HG02610 (cell line): ENCODE measurements at regions not wholly inside any gene's neighbourhood (a gene's known extent, or its start where the extent isn't known, plus 50 kb on each side); places are given as distances from the start of the nearest gene placed in this dataset.

Experiments
- ATAC-seq: cut with Tn5 transposase; IDR thresholded peaks from one replicate; pipeline ENCODE4 v1.9.1; 2021; ENCODE audit warnings: mild to moderate bottlenecking, moderate library complexity; ENCODE audit not compliant: unreplicated experiment

GRCh38 chr1:68551459-68551858 is 54.6 kb upstream of the DEPDC1 start:
- ATAC-seq: no peak

- ATAC-seq: no peak
Observed at GRCh38 chr1:68558321-68559026, 61.6 kb upstream of the DEPDC1 start.

DNA sequence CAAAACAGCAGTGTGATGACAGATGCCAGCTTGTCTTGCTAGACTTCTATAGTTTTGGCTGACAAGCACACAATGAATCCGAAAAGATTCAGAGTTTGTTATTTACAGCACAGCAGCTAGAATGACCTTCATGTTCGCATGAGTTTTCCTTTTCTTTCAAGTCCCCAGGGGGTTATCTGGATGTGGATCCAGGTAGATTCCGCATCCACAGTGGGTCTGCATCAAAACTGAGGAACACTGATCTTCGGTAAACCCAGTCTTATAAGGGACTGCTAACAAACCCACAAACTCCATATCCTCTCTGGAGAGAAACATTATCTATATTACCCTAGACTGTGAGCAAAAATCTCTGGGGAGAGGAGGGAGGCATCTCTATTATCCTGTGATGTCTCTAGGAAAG is 69.0 kb upstream of the DEPDC1 start:
- no peak for ATAC-seq

GRCh38 chr1:68570871-68571270 is 74.0 kb upstream of the DEPDC1 start:
- ATAC-seq: no peak

- ATAC-seq: no peak
Observed at GRCh38 chr1:68571454-68572235, 74.8 kb upstream of the DEPDC1 start.

DNA sequence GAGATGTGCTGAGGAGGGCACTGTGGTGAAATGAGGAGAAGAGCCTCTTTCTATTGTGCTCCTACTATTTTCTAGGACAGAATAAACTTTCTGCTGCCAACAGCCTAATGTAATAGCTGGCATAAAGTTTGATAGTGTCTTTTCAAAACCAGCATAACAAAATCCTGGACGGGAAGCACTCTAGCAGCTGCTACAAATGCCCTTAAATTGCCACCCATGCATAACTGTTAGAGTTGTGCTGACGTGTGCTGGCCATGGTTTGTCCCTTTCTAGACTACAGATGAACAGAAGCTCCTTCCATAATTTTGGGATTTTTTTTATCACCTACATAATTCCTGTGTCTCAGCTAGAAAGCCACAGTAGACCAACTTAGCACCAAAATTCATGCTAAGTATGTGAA is 88.5 kb upstream of the DEPDC1 start:
- no peak for ATAC-seq

DNA sequence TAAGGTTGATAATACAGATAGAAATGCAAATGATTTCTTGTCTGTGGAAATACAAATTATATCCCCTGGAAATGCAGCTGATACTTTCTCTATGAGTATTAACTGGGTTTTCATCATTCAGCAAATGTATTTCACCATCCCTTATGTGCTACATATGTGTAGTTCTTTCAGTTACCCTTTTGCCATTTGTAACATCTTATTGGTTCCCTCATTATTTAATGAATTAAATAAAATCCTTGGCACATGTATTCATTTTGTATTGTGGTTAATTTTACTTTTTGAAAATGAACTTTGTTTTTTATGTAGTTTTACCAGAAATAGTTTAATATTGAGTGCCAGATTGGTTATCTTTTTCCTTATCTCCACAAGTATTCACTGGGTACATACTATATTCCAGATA is 89.9 kb upstream of the DEPDC1 start:
- ATAC-seq: no peak

DNA sequence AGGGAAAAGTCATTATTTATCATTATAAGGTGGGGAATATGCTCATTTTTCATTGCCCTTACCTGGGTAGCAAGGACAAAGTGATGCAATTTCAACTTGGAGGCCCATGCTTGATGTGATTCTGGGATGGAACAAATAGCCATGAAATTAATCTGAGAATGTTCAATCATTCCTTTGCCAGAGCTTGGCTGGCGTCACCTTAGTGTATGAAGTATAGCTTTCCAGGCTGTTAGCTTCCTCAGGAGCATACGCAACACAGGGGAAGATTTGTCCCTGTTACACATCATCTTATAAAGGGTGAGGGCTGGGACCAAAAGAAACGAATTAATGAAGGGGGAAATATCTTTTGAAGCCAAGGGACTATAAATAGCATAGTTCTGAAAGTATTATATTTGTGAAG is 91.4 kb upstream of the DEPDC1 start:
- no peak for ATAC-seq

GRCh38 chr1:68590473-68590872 is 93.6 kb upstream of the DEPDC1 start:
- ATAC-seq: no peak

GRCh38 chr1:68594851-68595250 is 98.0 kb upstream of the DEPDC1 start:
- no peak for ATAC-seq

DNA sequence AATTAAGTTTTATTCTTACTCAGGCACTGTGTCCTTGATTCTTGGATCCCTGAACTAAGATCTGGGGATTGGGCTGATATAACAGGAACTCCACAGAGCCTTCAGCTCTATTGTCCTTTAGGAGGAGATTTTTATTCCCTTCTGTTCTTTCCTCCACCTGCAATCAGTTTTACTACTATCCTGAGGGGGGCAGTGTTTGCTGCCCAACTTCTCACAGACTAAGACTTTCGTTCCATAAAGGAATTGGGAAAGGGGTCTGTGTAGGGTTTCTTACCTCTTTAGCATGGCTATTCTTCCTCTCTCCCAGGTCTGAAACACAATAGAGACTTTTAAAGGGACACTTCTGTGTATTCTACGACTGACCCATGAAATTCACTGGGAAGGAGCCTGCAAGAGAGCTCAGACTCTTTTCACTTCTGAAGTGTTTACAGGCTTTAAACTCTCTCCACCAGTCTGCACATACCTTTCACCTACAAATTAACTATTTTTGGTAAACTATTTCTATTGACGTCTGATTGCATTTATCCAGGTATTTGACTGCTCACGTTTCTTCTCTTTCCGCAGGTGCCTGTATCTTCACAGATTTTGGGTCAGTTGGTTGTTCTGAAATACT is 103.3 kb upstream of the DEPDC1 start:
- ATAC-seq: no peak

GRCh38 chr1:68608289-68608688 is 111.4 kb upstream of the DEPDC1 start:
- no peak for ATAC-seq

DNA sequence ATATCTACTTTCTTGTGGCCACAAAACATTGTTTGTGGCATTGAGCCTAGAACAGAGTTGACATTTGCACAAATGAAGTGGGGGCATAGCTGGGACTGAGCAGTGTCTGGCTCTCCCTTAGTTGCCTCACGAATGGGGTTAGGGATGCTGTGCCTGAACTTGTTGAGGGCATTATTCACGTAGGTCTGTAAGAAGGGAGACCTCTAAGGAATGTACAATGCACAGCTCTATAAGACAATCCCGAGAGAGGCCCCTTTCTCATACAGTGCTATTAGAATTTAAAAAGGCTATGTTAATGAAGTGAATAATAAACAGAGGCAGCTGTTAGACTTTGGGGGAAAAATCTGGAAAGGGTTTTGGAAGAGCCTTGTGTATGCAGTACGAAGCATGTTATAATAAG is 118.4 kb upstream of the DEPDC1 start:
- ATAC-seq: no peak

DNA sequence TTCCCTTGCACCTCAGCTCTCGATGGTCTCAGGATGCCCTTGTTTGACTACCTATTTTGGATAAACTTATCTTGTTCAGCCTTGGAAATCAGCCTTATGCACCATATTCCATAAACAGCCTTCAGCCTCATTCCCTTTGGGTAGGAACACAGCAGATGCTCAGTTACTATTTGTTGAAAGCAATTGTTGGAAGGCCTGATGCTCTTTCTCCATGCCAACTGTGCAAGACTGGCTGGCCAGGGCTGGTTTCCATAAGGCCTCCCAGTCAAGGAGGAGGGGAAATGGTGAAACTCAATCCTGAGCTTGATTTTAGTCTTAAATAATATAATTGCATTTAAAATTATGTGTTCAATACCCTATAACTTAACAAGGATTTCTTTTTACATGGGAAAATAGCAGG is 121.1 kb upstream of the DEPDC1 start:
- no peak for ATAC-seq

DNA sequence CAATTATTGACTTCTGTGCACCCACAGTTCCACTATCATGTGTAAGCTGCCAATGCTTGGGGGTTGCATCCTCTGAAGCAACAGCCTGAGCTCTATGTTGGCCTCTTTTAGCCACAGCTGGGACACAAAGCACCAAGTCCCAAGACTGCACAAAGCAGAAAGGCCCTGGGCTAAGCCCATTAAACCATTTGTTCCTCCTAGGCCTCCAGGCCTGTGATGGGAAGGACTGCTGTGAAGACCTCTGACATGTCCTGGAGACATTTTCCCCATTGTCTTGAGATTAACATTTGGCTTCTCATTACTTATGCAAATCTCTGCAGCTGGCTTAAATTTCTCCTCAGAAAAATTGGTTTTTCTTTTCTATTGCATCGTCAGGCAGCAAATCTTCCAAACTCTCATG is 123.7 kb upstream of the DEPDC1 start:
- no peak for ATAC-seq

DNA sequence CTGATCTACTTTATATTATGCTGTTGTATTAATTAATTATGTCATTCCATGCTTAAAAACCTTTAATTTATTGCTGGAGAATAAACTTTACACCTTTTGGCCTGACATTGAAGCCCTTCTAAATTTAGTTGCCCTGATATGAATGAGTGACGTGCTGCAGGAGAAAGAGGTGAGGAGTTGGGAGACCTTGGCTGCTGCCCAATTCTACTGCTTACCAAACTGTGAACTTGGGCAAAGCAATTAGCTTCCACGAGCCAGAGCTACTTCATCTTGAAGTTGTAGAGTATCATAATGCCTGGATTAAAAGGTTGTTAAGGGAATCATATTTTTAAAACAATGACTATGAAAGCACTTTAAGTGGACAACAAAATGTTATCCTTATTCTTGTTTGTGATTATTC is 126.8 kb upstream of the DEPDC1 start:
- ATAC-seq: no peak

DNA sequence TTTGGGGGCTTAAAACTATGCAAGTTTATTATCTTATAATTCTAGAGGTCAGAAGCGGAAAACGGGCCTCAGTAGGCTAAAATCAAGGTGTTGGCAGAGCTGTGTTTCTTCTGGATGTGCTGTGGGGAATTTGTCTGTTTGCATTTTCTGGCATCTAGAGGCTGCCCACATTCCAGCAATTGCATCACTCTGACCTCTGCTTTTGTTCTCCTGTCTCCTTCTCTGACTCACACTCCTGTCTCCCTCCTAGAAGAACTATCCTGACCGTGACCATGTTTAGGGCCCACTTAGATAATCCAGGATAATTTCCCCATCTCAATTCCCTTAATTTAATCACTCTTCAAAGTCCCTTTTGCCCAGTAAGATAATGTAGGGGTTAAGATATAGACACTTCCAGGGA is 127.4 kb upstream of the DEPDC1 start:
- ATAC-seq: no peak

DNA sequence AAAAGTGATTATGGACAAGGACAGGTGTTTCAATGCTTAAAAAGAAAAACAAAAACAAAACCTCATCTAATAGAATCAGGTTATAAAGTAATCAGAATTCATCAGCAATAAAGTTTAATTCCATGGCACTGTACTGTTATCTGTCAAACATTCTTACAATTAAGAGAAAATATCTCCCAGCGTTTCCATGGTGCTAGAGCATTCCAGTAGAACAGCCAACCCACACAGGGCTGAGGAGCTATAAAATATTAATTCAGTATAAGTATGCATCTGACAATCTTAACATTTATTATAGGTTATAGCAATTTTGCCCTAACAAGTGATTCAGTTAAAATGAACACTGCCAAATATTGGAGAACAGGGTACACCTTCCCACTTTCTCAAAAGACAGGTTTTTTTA is 128.7 kb upstream of the DEPDC1 start:
- no peak for ATAC-seq

DNA sequence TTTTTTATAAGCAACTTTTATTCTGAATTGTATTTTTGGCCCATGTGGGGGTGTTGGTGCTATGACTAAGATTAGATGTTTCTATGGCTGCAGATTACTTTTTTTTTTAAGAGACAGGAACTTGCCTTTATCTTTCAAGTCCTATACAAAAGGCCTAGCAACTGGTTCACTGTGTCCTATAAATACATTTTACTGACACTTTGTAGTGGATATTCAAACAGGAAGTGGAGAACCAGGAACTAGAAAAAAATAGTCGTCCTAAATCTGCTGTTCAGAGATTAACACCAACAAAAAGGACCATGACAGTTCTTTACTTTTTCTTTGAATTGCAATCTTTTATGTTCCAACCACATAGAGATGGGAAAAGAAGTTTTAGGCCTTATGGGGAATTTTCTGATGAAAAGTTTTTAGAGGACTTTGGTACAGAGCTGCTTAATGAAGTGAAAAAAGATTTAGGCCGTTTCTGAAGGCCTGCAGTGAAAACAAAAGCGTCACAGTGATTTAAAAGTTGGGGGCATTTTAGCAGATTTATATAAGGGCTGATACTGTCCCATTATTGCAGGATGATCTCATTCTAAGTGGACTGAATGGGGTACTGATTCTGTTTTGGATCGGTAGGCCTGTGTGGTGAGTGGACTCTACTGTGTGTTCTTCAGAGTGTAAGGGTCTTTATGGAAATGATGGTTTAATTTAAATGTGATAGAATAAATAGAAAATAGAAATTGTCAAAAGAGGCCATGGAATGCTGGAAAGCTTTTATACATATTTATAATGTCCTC is 136.4 kb upstream of the DEPDC1 start:
- ATAC-seq: no peak

DNA sequence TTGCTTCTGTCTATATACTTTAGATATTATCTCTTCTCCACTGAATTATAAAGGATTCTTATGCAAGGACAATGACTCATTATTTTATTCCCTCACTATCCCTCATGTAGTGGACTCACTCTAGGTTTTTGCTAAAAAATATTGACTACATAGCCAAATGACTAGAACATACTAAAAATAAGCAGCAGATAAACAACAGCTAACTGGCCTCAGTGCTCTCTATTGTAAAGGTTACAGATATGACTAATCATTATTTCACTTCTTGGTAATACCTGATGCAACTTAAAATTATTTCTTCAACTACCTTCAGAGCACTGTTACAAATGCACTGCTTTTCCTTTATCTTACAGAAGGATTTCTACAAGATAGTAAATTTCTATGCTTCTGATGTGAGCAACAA is 147.6 kb upstream of the DEPDC1 start:
- ATAC-seq: no peak

- ATAC-seq: no peak
Observed at GRCh38 chr1:68651115-68651514, 154.2 kb upstream of the DEPDC1 start.
